Left renal pelvis (tissue), 4 donors: ENCODE measurements at regions not wholly inside any gene's neighbourhood (a gene's known extent, or its start where the extent isn't known, plus 50 kb on each side); places are given as distances from the start of the nearest gene placed in this dataset.
"Not testable (repeated sequence)": the region's sequence is repeated elsewhere in the genome, so short reads cannot be mapped to it uniquely, and the experiment has no call there.

Experiments
- DNase-seq, 4 donors: peaks; one replicate each; pipeline ENCODE4 v3.0.0-alpha.2; 2013; ENCODE audit warnings: low read depth in 4 of 4, low spot score in 3 of 4

GRCh38 chr11:13160806-13161205 is 116.8 kb upstream of the BMAL1 start:
- DNase-seq: no peak

GRCh38 chr11:13163158-13163557 is 114.4 kb upstream of the BMAL1 start:
- no peak for DNase-seq

GRCh38 chr11:13166036-13166435 is 111.6 kb upstream of the BMAL1 start:
- no peak for DNase-seq

- no peak for DNase-seq
Observed at GRCh38 chr11:13168271-13168670, 109.3 kb upstream of the BMAL1 start.

DNA sequence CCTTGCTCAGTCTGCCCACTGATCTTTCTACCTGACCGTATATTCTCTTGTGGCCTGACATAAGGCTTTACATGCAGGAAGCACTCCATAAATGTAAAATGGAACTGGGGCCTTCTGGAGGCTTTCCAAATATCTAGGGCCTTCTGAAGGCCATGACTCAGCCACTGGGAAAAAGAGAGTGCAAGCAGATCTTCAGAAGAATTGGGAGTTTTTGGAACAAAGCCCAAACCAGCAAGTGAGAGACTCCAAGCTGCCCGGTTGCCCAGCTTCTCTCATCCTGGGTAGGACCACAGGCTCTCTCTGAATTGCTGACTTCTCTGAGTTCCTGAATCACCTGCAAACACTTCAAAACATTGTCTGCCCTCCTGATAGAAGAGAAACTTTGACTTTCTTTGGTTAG is 107.9 kb upstream of the BMAL1 start:
- DNase-seq: no peak

DNA sequence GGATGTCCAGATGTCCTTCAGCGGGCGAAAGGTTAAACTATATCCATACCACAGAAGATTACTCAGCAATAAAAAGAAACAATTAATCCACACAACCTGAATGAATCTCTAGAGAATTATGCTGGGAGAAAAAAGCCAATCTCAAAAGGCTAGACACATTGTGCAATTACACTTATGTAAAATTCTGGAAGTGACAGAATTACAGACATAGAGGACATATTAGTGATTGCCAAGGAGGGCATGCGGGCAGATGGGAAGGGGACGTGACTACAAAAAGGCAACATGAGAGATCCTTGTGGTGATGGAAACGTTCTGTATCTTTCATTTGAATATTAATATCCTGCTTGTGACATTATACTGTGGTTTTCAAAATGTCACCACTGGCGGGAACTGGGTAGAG is 103.5 kb upstream of the BMAL1 start:
- DNase-seq: no peak

- no peak for DNase-seq
Observed at GRCh38 chr11:13183094-13183825, 94.3 kb upstream of the BMAL1 start.

GRCh38 chr11:13183826-13184196 is 93.8 kb upstream of the BMAL1 start:
- no peak for DNase-seq

DNA sequence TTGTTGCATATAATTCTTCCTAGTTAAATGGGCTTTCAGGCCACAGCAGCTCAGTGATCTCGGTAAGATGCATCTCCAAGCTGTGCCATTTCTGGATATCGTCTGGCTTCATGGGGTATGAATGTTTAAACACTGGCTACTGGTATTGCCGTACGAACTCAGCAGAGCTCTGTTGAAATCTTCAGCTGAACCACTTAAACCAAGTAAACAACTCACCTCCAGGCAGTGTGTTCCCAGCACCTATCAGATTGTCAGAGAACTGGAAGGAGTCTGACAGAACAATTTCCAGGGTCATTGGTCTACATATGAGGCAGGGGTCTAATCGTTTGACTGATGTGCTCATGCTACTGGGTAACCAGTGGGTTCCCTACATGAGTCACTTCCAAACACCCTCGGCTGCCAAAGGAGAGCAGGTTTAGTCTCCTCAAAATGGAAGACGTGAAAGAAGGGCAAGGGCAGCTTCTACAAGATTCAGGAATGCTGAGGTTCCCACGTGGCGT is 93.2 kb upstream of the BMAL1 start:
- no peak for DNase-seq

DNA sequence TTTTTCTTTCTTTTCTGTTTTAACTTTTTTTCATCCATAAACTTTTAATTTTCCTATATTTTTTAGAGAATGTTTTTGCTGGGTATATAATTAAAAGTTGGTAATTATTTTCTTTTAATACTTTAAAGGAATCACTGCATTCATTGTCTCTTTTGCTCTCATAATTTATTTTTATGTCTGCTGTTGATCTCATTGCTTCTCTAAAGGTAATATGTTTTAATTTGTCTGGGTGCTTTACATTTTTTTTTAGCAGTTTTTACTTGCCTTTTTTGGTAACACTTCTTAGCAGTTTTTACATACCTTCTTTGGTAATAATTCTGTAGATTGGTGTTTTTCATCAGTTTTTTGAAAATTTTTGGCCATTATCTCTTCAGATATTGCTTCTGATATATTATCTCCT is 89.4 kb upstream of the BMAL1 start:
- DNase-seq: no peak

DNA sequence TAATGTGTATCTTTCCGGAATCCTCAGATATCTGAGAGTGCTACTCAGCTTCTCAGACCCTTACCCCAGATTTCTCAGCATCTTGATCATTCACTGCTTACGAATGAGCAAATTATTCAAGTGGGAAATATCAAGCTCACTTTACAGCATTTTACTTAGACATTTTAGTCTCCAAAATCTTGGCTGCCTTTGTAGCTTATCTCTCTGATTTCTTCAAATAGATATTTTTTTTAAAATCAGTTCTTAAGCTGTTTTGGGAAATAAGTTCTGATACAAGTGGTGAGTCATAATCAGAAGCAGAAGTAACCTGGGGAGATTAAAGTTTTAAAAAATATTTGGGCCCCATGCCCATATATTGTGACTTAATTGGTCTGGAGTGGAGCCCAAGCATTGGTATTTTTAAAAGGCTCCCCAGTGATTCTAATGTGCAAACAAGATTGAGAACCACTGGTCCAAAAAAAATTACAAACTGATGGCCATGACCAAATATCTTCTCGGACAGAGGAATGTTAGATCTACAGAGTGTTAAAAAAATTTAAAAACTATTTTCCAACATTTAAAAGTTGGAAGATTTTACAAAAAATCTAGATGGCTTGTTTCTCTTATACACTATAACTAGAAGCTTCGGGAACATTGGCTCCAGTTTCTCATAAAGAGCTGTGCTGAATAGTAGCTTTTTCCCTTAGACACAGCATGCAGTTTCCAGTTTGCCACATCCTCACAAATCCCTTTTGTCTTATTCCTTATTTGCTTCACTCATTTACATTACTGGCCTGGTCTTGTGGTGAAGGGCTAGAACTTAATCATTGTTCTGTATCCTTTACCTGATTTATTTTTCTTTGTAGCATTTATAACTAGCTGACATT is 87.8 kb upstream of the BMAL1 start:
- no peak for DNase-seq

DNA sequence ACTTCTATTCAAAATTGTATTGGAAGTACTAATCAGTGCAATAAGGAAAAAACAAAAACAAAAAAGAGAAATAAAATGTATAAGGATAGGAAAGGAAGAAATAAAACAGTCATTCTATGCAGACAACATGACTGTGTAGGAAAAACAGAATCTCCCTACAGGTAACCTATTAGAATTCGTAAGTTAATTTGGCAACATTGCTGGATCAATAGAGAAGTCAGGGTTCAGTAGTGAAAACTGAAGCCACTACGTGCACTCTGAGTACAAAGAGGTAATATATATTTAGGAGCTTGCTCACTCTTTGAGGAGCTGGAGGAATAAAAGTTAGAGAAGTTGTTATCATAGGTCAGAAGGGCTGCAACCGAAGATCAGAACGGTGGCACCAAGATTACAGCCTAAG is 84.0 kb upstream of the BMAL1 start:
- DNase-seq: no peak

DNA sequence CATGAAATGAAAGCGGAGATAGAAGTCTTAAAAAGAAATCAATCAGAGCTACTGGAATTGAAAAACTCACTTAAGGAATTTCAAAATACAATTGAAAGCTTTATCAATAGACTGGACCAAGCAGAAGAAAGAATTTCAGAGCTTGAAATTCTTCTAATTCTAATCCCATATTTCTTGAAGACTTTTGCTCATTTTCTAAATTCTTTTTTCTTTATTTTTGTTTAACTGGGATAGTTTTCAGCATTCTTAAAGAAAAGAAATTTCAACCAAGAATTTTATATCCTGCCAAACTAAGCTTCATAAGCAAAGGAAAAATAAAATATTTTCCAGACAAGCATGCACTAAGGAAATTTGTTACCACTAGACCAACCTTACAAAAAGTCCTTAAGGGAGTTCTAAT is 80.2 kb upstream of the BMAL1 start:
- not testable (repeated sequence) for DNase-seq

DNA sequence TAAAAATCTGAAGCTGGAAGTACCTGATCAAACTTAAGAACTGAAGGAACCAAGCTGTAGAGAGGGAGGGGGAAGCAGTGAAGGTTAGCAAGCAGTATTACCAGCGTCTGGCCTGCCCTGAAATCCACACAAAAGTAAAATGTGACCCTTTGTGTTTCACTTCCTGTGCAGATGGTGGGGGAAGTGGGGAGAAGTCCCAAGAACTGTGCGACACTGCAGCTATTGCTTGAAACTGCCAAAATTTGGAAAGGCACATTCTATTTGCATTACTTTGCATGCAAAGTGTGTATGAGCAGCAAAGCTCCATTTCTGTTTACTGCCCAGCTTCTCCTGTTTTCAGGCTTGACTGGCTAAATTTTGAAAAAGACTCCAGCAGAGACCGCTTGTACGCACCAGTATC is 72.1 kb upstream of the BMAL1 start:
- no peak for DNase-seq

DNA sequence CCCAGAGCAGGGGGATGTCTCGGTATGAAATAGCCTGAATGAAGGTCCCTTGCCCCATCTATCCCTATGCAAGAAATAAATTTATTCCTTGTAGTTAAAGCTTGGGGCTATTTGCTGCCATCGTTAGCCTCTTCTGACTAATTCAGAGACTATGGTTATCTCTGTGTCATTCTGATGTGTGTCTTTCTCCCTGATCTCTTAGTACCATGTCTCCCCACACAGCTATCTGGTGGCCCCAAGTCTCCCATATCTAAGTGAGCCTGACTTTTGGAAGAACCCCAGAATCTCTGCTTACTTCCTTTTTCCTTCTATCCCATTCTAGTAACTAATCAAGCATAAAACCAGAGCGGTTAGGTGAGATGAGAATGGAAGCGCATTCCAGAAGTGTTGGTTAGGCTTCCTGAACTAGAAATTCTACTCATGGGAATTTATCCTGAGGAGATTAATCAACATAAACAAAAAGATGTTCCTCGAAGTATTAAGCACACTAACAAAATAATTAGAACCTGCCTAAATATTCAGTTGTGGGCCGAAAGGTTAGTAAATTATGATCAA is 71.4 kb upstream of the BMAL1 start:
- DNase-seq: no peak

DNA sequence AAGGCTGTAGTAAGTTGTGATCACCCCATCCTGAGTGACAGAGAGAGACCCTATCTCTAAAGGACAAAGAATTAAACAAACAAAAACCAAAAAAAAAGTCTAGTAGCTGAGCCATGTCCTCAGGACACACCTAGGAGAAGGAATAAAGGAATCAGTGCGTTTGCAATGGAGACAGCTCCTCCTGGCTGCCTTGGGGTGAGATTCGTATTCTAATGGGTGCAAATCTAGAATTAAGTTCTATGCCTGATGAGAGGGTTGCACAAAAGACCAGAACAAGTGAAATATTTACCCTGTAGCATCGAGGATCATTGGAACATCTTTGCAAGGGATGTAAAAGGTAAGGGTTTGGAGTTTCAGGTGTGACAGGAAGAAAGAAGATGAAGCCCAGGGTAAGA is 70.3 kb upstream of the BMAL1 start:
- no peak for DNase-seq

GRCh38 chr11:13207665-13208594 is 69.7 kb upstream of the BMAL1 start:
- DNase-seq: no peak

DNA sequence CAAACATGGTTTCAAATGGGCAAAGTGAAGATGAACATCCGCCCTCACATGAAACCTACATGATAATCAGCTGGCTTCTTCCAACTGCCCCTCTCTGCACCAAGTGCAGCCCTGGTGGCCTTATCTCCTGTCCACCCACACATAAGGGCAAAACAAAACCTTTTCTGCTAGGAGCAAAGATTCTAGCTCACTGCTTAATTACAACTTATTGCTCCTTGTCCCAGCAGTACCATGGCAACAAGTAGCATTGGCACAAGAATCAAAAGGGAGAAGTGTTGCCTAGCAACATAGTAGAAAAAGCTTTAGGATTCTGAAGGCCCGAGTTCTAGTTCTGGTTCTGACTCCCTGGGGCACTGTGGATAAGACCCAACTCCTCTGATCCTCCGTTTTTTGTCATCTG is 68.7 kb upstream of the BMAL1 start:
- DNase-seq: no peak

- no peak for DNase-seq
Observed at GRCh38 chr11:13209379-13209778, 68.2 kb upstream of the BMAL1 start.

GRCh38 chr11:13210424-13210823 is 67.2 kb upstream of the BMAL1 start:
- peak in 1 of 4 donors; percentile 47 for DNase-seq

GRCh38 chr11:13214276-13214675 is 63.3 kb upstream of the BMAL1 start:
- DNase-seq: no peak
